Psoas muscle (tissue), 7 donors: ENCODE measurements at regions not wholly inside any gene's neighbourhood (a gene's known extent, or its start where the extent isn't known, plus 50 kb on each side); places are given as distances from the start of the nearest gene placed in this dataset.

Source experiments
- ATAC-seq, 4 donors: fragments of 200-7000 bp; cut with Tn5 transposase; one replicate each; pipeline ENCODE4 v1.9.1; 2020; ENCODE audit warnings: moderate library complexity in 3 of 4, mild to moderate bottlenecking in 2 of 4
- DNase-seq, 2 donors: peaks; one replicate each; pipeline ENCODE4 v3.0.0-alpha.2; 2020
- H3K27ac ChIP-seq: fragments of 200-600 bp; one replicate; pipeline ENCODE4 v1.8.0; 2022
- H3K27me3 ChIP-seq, 3 donors: fragments of 200-600 bp in 1 of 3; one replicate each; pipeline versions ENCODE4 v1.6.1 to v1.8.0; 2013 to 2022; ENCODE audit warnings: low read length in 2 of 3, mild to moderate bottlenecking in 2 of 3, moderate library complexity in 1 of 3; ENCODE audit not compliant: insufficient read depth in 3 of 3
- H3K36me3 ChIP-seq, 2 donors: fragments of 200-600 bp in 1 of 2; one replicate each; pipeline versions ENCODE4 v1.6.1 to v1.8.0; 2013 to 2022; ENCODE audit warnings: low read depth in 1 of 2, mild to moderate bottlenecking in 1 of 2, moderate library complexity in 1 of 2; ENCODE audit not compliant: insufficient read depth in 1 of 2
- H3K4me1 ChIP-seq: fragments of 200-600 bp; one replicate; pipeline ENCODE4 v1.8.0; 2022
- H3K4me3 ChIP-seq: fragments of 200-600 bp; one replicate; pipeline ENCODE4 v1.8.0; 2022; ENCODE audit warnings: mild to moderate bottlenecking
- H3K9me3 ChIP-seq: fragments of 200-600 bp; one replicate; pipeline ENCODE4 v1.8.0; 2022
- CTCF ChIP-seq: fragments of 200-600 bp; IDR thresholded peaks from one replicate; pipeline ENCODE4 v1.8.0; 2022; ENCODE audit warnings: antibody characterized with exemption
- WGBS, 3 donors: extraction: QIAGEN DNeasy Blood & Tissue Kit; methylation state at CpG; one replicate each; pipeline versions ENCODE4 v1.1.6 to v1.1.7; 2013; 5-methylcytosine and 5-hydroxymethylcytosine counted together
- intact Hi-C, 2 donors: fragments of 100-400 bp; cut with DNase I; formaldehyde crosslinking; loops; one replicate each; pipeline versions ENCODE4 v1.11.0 to v1.14.2; 2022
- donor health status: healthy with polysubstance abuse.
- donor health status: DM: no; HTN: no; CAD: no; lungs with moderate emphysema.
- donor health status: Bipolar disorder and iron deficiency.
- donor health status: healthy.
- donor health status: DM: yes; HTN: yes; CAD: no.
- donor health status: DM: no; HTN: no; CAD: no.
- donor health status: DM: yes; HTN: yes; CAD: no.

- no peaks in the 10 kb centered on the region for H3K36me3 ChIP-seq
- WGBS, 3 donors, result 64 to 74% (median 69%) methylated on average over 5 of the region's 5 CpGs
- no peak for TF ChIP-seq CTCF
- H3K4me3 ChIP-seq, result no peak overlapping the region
- H3K27ac ChIP-seq, result no peak overlapping the region
- DNase-seq (no peak), ATAC-seq (peak; percentile 49 to 80 (median 59))
- intact Hi-C loops, result no loop called here
- H3K9me3 ChIP-seq, result no peaks in the 10 kb centered on the region
- H3K27me3 ChIP-seq, result no peaks in the 10 kb centered on the region
- H3K4me1 ChIP-seq, result no peaks in the 10 kb centered on the region
These were observed 117.7 kb downstream of the RPS12 start for GRCh38 chr6:132931936-132932514.

GRCh38 chr6:132932588-132932987 lies 118.2 kb downstream of the RPS12 start:
- peak; percentile 48 to 80 (median 62) for ATAC-seq
- intact Hi-C loops, result no loop called here
- H3K4me3 ChIP-seq, result no peak overlapping the region
- no peaks in the 10 kb centered on the region for H3K36me3 ChIP-seq
- TF ChIP-seq CTCF, result no peak
- no peak overlapping the region for H3K27ac ChIP-seq
- whole genome bisulfite sequencing, 3 donors, result 59 to 70% (median 63%) methylated on average over 9 of the region's 9 CpGs
- no peaks in the 10 kb centered on the region for H3K9me3 ChIP-seq
- no peak for DNase-seq
- H3K4me1 ChIP-seq, result no peaks in the 10 kb centered on the region
- H3K27me3 ChIP-seq, result no peaks in the 10 kb centered on the region

GRCh38 chr6:132933090-132933489 lies 118.7 kb downstream of the RPS12 start:
- no peaks in the 10 kb centered on the region for H3K9me3 ChIP-seq
- 47 to 52% (median 49%) methylated on average over 8 of the region's 8 CpGs for WGBS, 3 donors
- H3K27me3 ChIP-seq, result no peaks in the 10 kb centered on the region
- ATAC-seq (no peak), DNase-seq (no peak)
- H3K27ac ChIP-seq, result no peak overlapping the region
- no peaks in the 10 kb centered on the region for H3K36me3 ChIP-seq
- H3K4me1 ChIP-seq, result no peaks in the 10 kb centered on the region
- intact Hi-C loops, result no loop called here
- TF ChIP-seq CTCF, result no peak
- H3K4me3 ChIP-seq, result no peak overlapping the region

GRCh38 chr6:132934496-132934895 lies 120.1 kb downstream of the RPS12 start:
- intact Hi-C loops, result no loop called here
- H3K9me3 ChIP-seq, result no peaks in the 10 kb centered on the region
- no peak overlapping the region for H3K27ac ChIP-seq
- H3K4me3 ChIP-seq, result no peak overlapping the region
- no peaks in the 10 kb centered on the region for H3K4me1 ChIP-seq
- H3K36me3 ChIP-seq, result no peaks in the 10 kb centered on the region
- 45 to 84% (median 70%) methylated on average over 4 of the region's 4 CpGs for WGBS, 3 donors
- TF ChIP-seq CTCF, result no peak
- DNase-seq, result no peak
- ATAC-seq, result peak in 1 of 4 donors; percentile 34
- H3K27me3 ChIP-seq, result no peaks in the 10 kb centered on the region

GRCh38 chr6:132936646-132937045 lies 122.3 kb downstream of the RPS12 start:
- H3K4me3 ChIP-seq, result no peak overlapping the region
- no peaks in the 10 kb centered on the region for H3K36me3 ChIP-seq
- H3K9me3 ChIP-seq, result no peaks in the 10 kb centered on the region
- H3K27me3 ChIP-seq, result no peaks in the 10 kb centered on the region
- no peak for DNase-seq
- TF ChIP-seq CTCF, result no peak
- ATAC-seq, result no peak
- no peak overlapping the region for H3K27ac ChIP-seq
- intact Hi-C loops, result no loop called here
- no peaks in the 10 kb centered on the region for H3K4me1 ChIP-seq
- WGBS, 3 donors, result 58 to 85% (median 82%) methylated on average over 2 of the region's 2 CpGs
